Esophagus squamous epithelium (tissue), 4 donors: ENCODE measurements at regions not wholly inside any gene's neighbourhood (a gene's known extent, or its start where the extent isn't known, plus 50 kb on each side); places are given as distances from the start of the nearest gene placed in this dataset.

ENCODE experiments used
- POLR2A ChIP-seq, 4 donors: fragments of 450-650 bp; IDR thresholded peaks; one replicate each; pipeline ENCODE4 v1.6.1; 2017; ENCODE audit warnings: antibody characterized with exemption in 4 of 4, mild to moderate bottlenecking in 4 of 4, moderate library complexity in 3 of 4
- TF ChIP-seq, protein P1 (sequence below), 6 experiments: fragments of 450-650 bp in 4 of 6; fragments of 200-600 bp in 2 of 6; sonication (generic) in 2 of 6; IDR thresholded peaks; one replicate each; pipeline ENCODE4 v1.5.1; 2016 to 2019; ENCODE audit warnings: antibody characterized with exemption in 6 of 6, mild to moderate bottlenecking in 4 of 6, moderate library complexity in 4 of 6

DNA sequence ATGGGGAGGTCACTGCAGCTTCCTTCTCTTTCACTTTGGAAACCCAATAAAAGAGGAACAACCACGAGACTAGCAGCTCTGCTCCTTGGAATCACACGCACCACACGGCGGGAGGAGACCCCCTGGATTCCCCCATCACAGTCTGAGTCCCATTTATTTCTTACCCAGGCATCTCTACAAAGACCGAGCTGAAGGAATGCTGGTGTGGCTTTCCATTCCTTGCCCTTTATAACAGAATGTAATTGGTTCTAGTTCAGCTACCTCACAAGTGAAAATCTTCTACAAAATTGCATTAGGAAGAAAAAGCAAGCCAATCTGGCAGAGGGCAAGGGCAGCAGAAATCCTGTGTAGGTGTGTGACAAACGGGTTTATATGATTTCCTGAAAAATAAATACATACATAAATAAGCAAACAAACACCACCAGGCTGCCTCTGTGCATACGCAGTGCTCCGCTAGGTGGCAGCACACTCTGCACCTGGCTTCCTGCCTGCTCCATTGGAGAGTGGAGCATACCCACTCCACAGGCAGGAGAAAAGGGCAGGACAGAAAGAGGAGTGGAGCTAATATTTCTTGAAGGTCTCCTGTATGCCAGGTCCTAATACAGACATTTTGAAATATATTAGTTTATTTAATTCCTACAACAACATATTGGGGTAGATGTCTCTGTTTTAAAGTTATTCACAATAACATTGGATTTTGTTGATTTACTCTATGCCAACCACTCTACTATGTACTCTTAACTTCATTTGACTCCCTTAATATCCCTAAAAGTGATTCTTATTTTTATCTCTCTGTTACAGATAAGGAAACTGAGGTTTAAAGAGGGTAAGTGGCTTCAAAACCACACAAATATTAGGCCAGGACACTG lies 673.1 kb downstream of the KCNA4 start:
- TF ChIP-seq, protein P1, sequence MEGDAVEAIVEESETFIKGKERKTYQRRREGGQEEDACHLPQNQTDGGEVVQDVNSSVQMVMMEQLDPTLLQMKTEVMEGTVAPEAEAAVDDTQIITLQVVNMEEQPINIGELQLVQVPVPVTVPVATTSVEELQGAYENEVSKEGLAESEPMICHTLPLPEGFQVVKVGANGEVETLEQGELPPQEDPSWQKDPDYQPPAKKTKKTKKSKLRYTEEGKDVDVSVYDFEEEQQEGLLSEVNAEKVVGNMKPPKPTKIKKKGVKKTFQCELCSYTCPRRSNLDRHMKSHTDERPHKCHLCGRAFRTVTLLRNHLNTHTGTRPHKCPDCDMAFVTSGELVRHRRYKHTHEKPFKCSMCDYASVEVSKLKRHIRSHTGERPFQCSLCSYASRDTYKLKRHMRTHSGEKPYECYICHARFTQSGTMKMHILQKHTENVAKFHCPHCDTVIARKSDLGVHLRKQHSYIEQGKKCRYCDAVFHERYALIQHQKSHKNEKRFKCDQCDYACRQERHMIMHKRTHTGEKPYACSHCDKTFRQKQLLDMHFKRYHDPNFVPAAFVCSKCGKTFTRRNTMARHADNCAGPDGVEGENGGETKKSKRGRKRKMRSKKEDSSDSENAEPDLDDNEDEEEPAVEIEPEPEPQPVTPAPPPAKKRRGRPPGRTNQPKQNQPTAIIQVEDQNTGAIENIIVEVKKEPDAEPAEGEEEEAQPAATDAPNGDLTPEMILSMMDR (IDR thresholded peaks at IDR 0.05) = peak; percentile 35 to 66 (median 51)
- no peak for TF ChIP-seq POLR2A (IDR thresholded peaks at IDR 0.05)
